HS-5 (cell line): ENCODE measurements at regions not wholly inside any gene's neighbourhood (a gene's known extent, or its start where the extent isn't known, plus 50 kb on each side); places are given as distances from the start of the nearest gene placed in this dataset.
A peak's percentile ranks its signal among the peaks of the same experiment; 100 is the strongest.
"Not testable (repeated sequence)": the region's sequence is repeated elsewhere in the genome, so short reads cannot be mapped to it uniquely, and the experiment has no call there.

Experiments
- DNase-seq: peaks from one replicate; pipeline ENCODE4 v3.0.0-alpha.2; 2012; ENCODE audit warnings: low read depth

- no peak for DNase-seq
Observed at GRCh38 chr13:80499536-80500290, 158.8 kb upstream of the SPRY2 start.

DNA sequence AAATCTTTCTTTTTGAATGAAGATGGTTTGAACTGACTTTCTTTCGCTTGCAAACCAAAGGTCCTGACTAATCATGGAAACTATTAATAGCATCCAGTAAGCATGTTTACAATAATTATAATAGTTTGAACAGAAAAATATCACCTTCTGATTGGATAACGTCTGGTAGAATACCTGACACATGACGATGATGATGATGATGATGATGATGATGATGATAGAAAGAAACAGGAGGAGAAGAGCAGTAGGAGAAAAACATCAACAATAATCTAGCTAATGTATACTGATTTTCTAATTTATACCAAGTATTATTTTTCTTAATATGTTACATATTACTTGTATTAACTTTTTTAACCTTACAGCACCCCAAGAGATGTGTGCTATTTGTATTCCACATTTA is 157.5 kb upstream of the SPRY2 start:
- no peak for DNase-seq

GRCh38 chr13:80497978-80498377 is 157.1 kb upstream of the SPRY2 start:
- DNase-seq: no peak

GRCh38 chr13:80497439-80497838 is 156.5 kb upstream of the SPRY2 start:
- no peak for DNase-seq

DNA sequence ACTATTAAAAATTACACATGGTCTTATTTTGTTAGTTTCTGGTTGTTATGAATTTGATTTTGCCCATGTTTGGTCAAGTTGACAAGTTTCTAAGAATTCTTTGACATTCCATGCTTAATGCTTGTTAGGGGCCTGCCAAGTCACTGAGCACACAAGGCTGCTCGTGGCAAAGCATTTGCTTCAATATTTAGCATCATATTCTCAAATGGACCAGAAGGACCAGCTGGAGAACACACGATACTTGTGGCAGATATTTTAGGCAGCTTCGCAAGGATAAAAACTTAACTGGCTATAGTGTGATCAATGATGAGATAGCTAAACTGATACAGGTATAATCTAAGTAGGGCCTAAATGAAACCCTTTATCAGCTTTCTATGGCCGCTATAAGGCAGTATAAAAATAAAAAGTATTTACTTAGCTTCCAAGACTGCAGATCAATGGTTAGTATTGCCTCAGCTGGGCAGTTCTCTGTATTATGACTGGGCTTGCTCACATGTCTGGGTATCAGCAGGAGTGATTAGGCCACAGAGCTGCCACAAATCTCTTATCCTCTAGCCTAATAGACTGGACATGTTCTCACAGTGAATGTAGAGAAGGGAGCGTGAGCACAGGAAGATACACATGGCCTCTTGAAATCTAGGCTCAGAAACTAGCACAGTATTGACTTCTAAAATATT is 155.9 kb upstream of the SPRY2 start:
- no peak for DNase-seq

DNA sequence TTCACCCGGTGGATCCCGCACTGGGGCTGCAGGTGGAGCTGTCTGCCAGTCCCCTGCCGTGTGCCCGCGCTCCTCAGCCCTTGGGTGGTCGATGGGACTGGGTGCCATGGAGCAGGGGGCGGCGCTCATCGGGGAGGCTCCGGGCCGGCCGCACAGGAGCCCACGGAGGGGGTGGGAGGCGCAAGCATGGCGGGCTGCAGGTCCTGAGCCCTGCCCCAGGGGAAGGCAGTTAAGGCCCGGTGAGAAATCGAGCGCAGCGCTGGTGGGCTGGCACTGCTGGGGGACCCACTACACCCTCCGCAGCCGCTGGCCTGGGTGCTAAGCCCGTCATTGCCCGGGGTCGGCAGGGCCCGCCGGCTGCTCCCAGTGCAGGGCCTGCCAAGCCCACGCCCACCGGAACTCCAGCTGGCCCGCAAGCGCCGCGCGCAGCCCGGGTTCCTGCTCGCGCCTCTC is 149.6 kb upstream of the SPRY2 start:
- not testable (repeated sequence) for DNase-seq

GRCh38 chr13:80486402-80486801 is 145.5 kb upstream of the SPRY2 start:
- no peak for DNase-seq

DNA sequence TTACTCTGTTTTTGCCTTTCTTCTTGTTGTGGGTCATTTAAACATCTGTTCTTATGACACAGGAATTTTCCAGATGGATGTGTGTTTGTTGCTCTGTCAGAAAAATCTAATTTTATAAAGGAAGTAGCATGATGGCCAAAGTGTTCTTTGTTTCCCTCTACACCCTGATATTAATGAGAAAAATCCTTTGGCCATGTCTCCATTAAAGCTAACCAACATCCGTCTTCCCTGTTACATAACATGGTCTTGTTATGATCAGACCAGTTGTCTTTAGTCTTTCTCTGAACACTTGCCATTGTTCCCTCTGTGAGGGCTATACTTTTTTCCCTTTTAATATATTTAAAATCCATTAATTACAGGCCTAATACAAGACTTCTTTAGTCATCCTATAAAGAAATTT is 142.2 kb upstream of the SPRY2 start:
- no peak for DNase-seq

DNA sequence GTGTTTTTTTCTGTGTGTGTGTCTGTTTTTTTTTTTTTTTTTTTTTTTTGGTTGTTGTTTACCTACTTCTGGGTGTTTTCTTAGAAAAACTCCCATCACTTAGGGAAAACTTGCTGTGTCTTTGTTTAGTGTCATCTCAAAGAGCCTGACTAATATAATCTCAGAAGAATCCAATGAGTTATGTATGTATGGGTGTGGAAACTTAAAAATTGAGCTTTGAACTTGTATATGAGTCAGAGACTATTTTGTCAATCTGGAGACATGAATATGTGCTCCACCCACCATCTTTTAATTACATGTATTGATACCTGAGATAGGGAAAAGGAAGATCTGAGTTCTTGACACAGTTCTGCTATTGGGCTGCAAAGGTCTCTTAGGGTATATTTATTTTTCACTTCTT is 140.7 kb upstream of the SPRY2 start:
- DNase-seq: no peak

GRCh38 chr13:80477661-80478443 is 136.9 kb upstream of the SPRY2 start:
- DNase-seq: no peak

- DNase-seq: no peak
Observed at GRCh38 chr13:80476953-80477352, 136.0 kb upstream of the SPRY2 start.

DNA sequence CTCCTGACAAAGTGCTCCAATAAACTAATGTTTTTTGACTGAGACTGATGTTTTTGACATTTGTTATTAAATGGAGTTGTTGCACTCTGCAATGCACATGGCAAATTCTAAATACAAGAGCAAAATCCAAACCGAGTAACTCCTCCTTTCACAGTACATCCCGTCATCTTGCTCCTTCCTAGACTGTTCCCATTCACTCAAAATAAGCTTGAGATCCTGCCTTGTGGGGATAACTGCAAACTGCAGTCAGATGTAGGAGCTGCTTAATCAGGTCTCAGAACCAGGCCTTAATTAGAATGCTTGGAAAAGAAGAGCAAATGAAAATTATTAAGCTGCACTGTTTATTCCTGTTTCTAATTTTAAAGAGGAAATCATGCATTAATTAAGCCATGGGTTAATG is 134.8 kb upstream of the SPRY2 start:
- no peak for DNase-seq

- peak; percentile 14 for DNase-seq
Observed at GRCh38 chr13:80473695-80474094, 132.8 kb upstream of the SPRY2 start.

DNA sequence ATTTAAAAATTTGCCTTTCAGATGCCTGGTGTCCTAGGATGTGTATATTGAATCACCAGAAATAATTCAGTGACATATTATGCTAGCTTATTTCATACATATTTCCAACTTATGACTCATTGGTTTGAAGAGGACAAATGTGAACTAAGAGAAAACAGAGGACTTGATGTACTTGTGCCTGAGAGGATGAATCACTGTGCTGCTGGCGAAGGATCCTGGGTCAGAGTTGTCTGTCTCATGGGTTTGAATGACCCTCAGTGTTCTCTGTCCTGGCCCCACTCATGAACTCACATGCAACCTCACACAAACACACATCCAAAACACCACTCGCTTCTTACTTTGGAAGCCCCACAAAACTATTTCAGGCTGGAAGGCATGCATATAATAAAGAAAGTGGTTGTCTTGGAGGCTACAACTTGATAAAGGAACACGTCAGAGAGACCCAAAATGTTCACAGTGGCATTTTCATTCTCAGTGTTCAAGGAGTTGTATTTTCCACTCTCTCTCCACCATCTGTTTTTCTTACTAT is 129.0 kb upstream of the SPRY2 start:
- DNase-seq: peak; percentile 39

DNA sequence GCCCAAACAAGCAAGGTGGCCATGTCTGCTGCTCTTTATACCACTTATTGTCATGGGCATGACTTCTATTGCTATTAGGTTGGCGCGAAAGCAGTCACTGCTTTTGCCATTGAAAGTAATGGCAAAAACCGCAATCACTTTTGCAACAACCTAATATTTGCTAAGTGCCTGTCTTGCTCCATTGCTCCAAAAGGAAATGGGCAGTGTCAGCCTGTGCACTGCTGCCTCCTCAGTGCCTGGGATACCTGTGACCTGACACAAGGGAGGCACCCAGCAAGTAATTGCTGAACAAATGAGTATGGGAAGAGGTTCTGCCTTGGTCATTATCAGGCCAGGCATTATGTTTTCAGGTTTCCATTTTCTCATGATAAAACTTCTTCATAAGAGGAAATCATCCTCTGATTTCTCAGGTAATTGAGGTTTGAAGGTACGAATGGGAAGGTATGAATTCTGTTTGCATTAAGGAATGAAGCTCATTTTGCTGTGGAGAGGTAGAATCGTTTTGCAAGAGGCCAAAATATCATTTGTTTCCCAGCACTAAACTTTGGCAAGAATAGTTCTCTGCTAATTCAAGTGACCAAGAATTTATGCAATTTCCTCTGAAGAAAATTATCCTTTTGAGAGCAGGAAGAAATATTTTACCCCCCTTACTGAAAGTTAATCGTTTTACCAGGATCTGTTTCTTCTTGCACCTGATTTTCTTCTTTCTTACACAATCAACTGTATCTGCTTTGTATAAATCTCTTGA is 128.4 kb upstream of the SPRY2 start:
- no peak for DNase-seq

GRCh38 chr13:80465321-80465720 is 124.4 kb upstream of the SPRY2 start:
- no peak for DNase-seq

- no peak for DNase-seq
Observed at GRCh38 chr13:80463673-80464352, 122.9 kb upstream of the SPRY2 start.

- DNase-seq: no peak
Observed at GRCh38 chr13:80462567-80462966, 121.6 kb upstream of the SPRY2 start.

DNA sequence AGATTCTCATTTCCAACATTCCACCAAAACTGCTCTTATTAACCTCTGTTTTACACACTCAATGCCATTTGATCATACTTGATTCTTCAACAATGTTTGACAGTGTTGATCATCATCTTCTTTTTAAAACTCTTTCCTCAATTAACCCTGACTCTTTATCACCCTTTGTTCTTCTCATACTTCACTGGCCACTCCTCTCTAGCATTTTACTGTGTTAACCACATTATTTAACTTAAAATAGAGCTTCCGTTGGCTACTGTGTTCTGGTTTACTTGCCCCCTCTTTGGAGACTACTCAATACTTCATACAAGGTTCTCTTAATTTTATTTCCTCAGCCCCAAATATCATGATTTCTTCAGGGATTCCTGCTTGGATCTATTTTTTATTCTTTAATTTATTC is 121.1 kb upstream of the SPRY2 start:
- no peak for DNase-seq

- no peak for DNase-seq
Observed at GRCh38 chr13:80458543-80458942, 117.6 kb upstream of the SPRY2 start.

GRCh38 chr13:80454245-80454644 is 113.3 kb upstream of the SPRY2 start:
- DNase-seq: no peak
